Neural cell (in vitro differentiated cells): ENCODE measurements at regions not wholly inside any gene's neighbourhood (a gene's known extent, or its start where the extent isn't known, plus 50 kb on each side); places are given as distances from the start of the nearest gene placed in this dataset.

Source experiments
- H2AFZ ChIP-seq: fragments of 200-600, 300-800 bp; sonication (generic), shearing (Covaris generic); 2 replicates; pipeline ENCODE4 v1.6.0; 2014; ENCODE audit warnings: low read depth, mild to moderate bottlenecking, antibody characterized with exemption, low read length, moderate library complexity
- H3F3A ChIP-seq: fragments of 200-600 bp; shearing (Covaris generic); 2 replicates; pipeline ENCODE4 v1.6.1; 2016; ENCODE audit warnings: mild to moderate bottlenecking, moderate library complexity, mixed read lengths, antibody characterized with exemption, low read length; ENCODE audit not compliant: insufficient read depth, poor library complexity, severe bottlenecking
- H3K27ac ChIP-seq: fragments of 200-600, 300-800 bp; sonication (generic), shearing (Covaris generic); 2 replicates; pipeline ENCODE4 v1.5.1; 2014; ENCODE audit warnings: mild to moderate bottlenecking, low read length, moderate library complexity
- H3K27me3 ChIP-seq: fragments of 300-800, 200-600 bp; sonication (generic), shearing (Covaris generic); 2 replicates; pipeline ENCODE4 v1.6.0; 2014; ENCODE audit warnings: mild to moderate bottlenecking, low read depth, low read length, moderate library complexity; ENCODE audit not compliant: insufficient read depth
- H3K36me3 ChIP-seq: fragments of 300-800, 200-600 bp; sonication (generic), shearing (Covaris generic); 2 replicates; pipeline ENCODE4 v1.5.1; 2014; ENCODE audit warnings: mild to moderate bottlenecking, antibody characterized with exemption, low read length, moderate library complexity; ENCODE audit not compliant: insufficient read depth
- H3K4me2 ChIP-seq: fragments of 300-800, 200-600 bp; sonication (generic), shearing (Covaris generic); 2 replicates; pipeline ENCODE4 v1.6.0; 2014; ENCODE audit warnings: mild to moderate bottlenecking, low read length
- H3K4me3 ChIP-seq: fragments of 300-800, 200-600 bp; sonication (generic), shearing (Covaris generic); 2 replicates; pipeline ENCODE4 v1.5.1; 2014; ENCODE audit warnings: mild to moderate bottlenecking, low read length, moderate library complexity
- H3K79me2 ChIP-seq: fragments of 200-600 bp; shearing (Covaris generic); replicated peaks from 2 replicates; pipeline ENCODE4 v1.6.0; 2014; ENCODE audit warnings: mild to moderate bottlenecking, low read length, moderate library complexity; ENCODE audit not compliant: insufficient read depth
- H3K9ac ChIP-seq: fragments of 300-800, 200-600 bp; sonication (generic), shearing (Covaris generic); 2 replicates; pipeline ENCODE4 v1.6.1; 2016; ENCODE audit warnings: mild to moderate bottlenecking, low read length, mixed read lengths
- H3K9me2 ChIP-seq: fragments of 200-600 bp; shearing (Covaris generic); 2 replicates; pipeline ENCODE4 v1.6.1; 2016; ENCODE audit warnings: mild to moderate bottlenecking, low read length, mixed read lengths; ENCODE audit not compliant: insufficient read depth
- H3K9me3 ChIP-seq: fragments of 200-600, 300-800 bp; sonication (generic), shearing (Covaris generic); 2 replicates; pipeline ENCODE4 v1.6.1; 2016; ENCODE audit warnings: mild to moderate bottlenecking, mixed run types, low read length, moderate library complexity, mixed read lengths
- H4K20me1 ChIP-seq: fragments of 200-600 bp; shearing (Covaris generic); 2 replicates; pipeline ENCODE4 v1.6.1; 2016; ENCODE audit warnings: mild to moderate bottlenecking, mixed run types; ENCODE audit not compliant: insufficient read depth
- CTCF ChIP-seq: fragments of 450-650 bp; IDR thresholded peaks from 2 replicates; pipeline ENCODE4 v1.5.1; 2014; ENCODE audit warnings: antibody characterized with exemption, mild to moderate bottlenecking, moderate library complexity; ENCODE audit not compliant: poor library complexity, severe bottlenecking
- EP300 ChIP-seq: fragments of 450-650 bp; conservative IDR thresholded peaks from 2 replicates; pipeline ENCODE4 v1.6.1; 2014; ENCODE audit warnings: antibody characterized with exemption, mild to moderate bottlenecking, moderate library complexity; ENCODE audit not compliant: poor library complexity, severe bottlenecking
- EZH2 ChIP-seq: fragments of 200-600, 300-800 bp; shearing (Covaris generic), sonication (generic); IDR thresholded peaks from 2 replicates; pipeline ENCODE4 v1.6.1; 2014; ENCODE audit warnings: antibody characterized with exemption, low read length, borderline replicate concordance, mild to moderate bottlenecking; ENCODE audit not compliant: insufficient read depth, poor library complexity, severe bottlenecking
- MXI1 ChIP-seq: fragments of 450-650 bp; conservative IDR thresholded peaks from 2 replicates; pipeline ENCODE4 v1.6.1; 2014; ENCODE audit warnings: antibody characterized with exemption, mild to moderate bottlenecking; ENCODE audit not compliant: poor library complexity, severe bottlenecking
- POLR2AphosphoS5 ChIP-seq: IDR thresholded peaks from 2 replicates; pipeline ENCODE4 v1.6.1; 2012
- RAD21 ChIP-seq: fragments of 450-650 bp; conservative IDR thresholded peaks from 2 replicates; pipeline ENCODE4 v1.6.1; 2014; ENCODE audit warnings: antibody characterized with exemption, mild to moderate bottlenecking, moderate library complexity
- REST ChIP-seq: IDR thresholded peaks from 2 replicates; pipeline ENCODE4 v1.6.1; 2012; ENCODE audit warnings: borderline replicate concordance
- SMC3 ChIP-seq: fragments of 450-650 bp; conservative IDR thresholded peaks from 2 replicates; pipeline ENCODE4 v1.6.1; 2014; ENCODE audit warnings: antibody characterized with exemption, mild to moderate bottlenecking, moderate library complexity; ENCODE audit not compliant: poor library complexity
- TAF1 ChIP-seq: IDR thresholded peaks from 2 replicates; pipeline ENCODE4 v1.6.1; 2012; ENCODE audit warnings: low read depth

- Histone ChIP-seq H3K4me3 (no peak overlapping the region), H3K9me3 (no peaks in the 10 kb centered on the region), H3F3A (no peaks in the 10 kb centered on the region), H2AFZ (no peak overlapping the region), H4K20me1 (no peaks in the 10 kb centered on the region), H3K9me2 (no peaks in the 10 kb centered on the region), H3K79me2 (no peaks in the 10 kb centered on the region), H3K9ac (no peak overlapping the region), H3K36me3 (no peaks in the 10 kb centered on the region), H3K4me2 (no peak overlapping the region), H3K27me3 (no peaks in the 10 kb centered on the region), H3K27ac (no peak overlapping the region)
- TF ChIP-seq CTCF (no peak), REST (no peak), TAF1 (no peak), POLR2AphosphoS5 (no peak), EP300 (no peak), SMC3 (no peak), EZH2 (no peak), MXI1 (no peak), RAD21 (no peak)
Observed at GRCh38 chr4:75126058-75126457, 193.1 kb downstream of the PARM1 start.

GRCh38 chr4:75122424-75123014 is 189.6 kb downstream of the PARM1 start:
- Histone ChIP-seq H3K27ac (no peak overlapping the region), H3K9me3 (no peaks in the 10 kb centered on the region), H4K20me1 (no peaks in the 10 kb centered on the region), H3K4me2 (no peak overlapping the region), H3K9ac (no peak overlapping the region), H3F3A (no peaks in the 10 kb centered on the region), H2AFZ (no peak overlapping the region), H3K79me2 (no peaks in the 10 kb centered on the region), H3K4me3 (no peak overlapping the region), H3K9me2 (no peaks in the 10 kb centered on the region), H3K27me3 (no peaks in the 10 kb centered on the region), H3K36me3 (no peaks in the 10 kb centered on the region)
- TF ChIP-seq POLR2AphosphoS5 (no peak), CTCF (no peak), REST (no peak), MXI1 (no peak), EP300 (no peak), EZH2 (no peak)
